ENCODE measurements at regions not wholly inside any gene's neighbourhood (a gene's known extent, or its start where the extent isn't known, plus 50 kb on each side); places are given as distances from the start of the nearest gene placed in this dataset.

DNA sequence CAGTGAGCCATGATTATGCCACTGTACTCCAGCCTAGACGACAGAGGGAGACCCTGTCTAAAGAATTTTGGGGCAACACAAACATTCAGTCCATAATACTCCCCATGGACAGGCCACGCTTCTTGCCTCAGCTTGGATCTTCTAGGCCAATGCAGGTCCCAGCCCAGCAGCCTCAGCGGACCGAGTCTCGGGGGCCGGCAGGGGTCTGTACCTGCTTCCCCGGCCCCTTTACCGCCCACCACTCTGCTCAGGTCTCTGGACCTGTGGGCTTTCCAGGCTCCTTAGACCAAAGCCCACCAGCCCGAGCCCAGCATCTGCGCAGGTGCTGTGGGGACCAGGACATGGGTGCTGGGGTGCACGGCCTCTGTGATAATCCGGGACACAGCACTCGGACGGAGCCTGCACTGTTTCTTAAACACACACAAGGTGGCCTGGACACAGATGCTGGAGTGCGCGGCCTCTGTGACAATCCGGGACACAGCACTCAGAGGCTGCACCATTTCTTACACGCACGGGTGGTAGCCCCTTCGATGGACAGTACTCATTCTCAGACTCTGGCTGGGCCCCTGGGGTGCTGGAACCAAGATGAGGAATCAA, 62.1 kb upstream of the GPC1 start:
- TF ChIP-seq, protein P1, sequence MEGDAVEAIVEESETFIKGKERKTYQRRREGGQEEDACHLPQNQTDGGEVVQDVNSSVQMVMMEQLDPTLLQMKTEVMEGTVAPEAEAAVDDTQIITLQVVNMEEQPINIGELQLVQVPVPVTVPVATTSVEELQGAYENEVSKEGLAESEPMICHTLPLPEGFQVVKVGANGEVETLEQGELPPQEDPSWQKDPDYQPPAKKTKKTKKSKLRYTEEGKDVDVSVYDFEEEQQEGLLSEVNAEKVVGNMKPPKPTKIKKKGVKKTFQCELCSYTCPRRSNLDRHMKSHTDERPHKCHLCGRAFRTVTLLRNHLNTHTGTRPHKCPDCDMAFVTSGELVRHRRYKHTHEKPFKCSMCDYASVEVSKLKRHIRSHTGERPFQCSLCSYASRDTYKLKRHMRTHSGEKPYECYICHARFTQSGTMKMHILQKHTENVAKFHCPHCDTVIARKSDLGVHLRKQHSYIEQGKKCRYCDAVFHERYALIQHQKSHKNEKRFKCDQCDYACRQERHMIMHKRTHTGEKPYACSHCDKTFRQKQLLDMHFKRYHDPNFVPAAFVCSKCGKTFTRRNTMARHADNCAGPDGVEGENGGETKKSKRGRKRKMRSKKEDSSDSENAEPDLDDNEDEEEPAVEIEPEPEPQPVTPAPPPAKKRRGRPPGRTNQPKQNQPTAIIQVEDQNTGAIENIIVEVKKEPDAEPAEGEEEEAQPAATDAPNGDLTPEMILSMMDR (IDR thresholded peaks at IDR 0.05; ENCODE audit: insufficient read depth, low read depth, low read length): no peak
- no peak for TF ChIP-seq EZH2 (IDR thresholded peaks at IDR 0.05; ENCODE audit: insufficient read depth, low read length)

Data from astrocyte (in vitro differentiated cells and primary cell).